ENCODE measurements at regions not wholly inside any gene's neighbourhood (a gene's known extent, or its start where the extent isn't known, plus 50 kb on each side); places are given as distances from the start of the nearest gene placed in this dataset.

DNA sequence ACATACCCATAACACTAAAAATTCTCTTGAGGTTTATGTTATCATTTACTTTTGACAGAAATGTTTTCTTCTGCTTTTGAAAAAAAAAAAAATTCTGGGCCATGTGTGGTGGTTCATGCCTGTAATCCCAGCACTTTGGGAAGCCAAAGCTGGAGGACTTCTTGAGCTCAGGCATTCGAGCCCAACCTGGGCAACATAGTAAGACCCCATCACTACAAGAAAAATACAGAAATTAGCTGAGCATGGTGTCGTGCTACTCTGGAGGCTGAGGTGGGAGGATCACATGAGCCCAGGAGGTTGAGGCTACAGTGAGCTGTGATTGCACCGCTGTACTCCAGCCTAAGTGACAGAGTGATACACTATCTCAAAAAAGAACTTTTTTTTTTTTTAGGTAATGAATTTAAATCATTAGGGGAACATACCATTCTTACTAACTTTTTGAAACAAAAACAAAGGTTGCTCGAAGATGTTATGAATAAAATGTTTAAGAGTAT is 148.8 kb upstream of the DMRT1 start:
- TF ChIP-seq POLR2A (IDR thresholded peaks at IDR 0.05; ENCODE audit: low read depth, low read length) (no peak), POLR2AphosphoS5 (IDR thresholded peaks at IDR 0.05; ENCODE audit: low read depth, low read length) (no peak), TAF1 (IDR thresholded peaks at IDR 0.05; ENCODE audit: low read depth, low read length) (no peak), POU2F2 (IDR thresholded peaks at IDR 0.05; ENCODE audit: low read depth, low read length) (no peak), PAX5 (IDR thresholded peaks at IDR 0.05; ENCODE audit: insufficient read depth, low read length, severe bottlenecking) (no peak), SPI1 (IDR thresholded peaks at IDR 0.05; ENCODE audit: low read depth, low read length) (no peak)

Data from GM12891 (cell line).